Stimulated activated CD4-positive, alpha-beta T cell treated with anti-CD3 and anti-CD28 coated beads, Interleukin-15, amount 100 ng/mL, for 48 hours (primary cell): ENCODE measurements at regions not wholly inside any gene's neighbourhood (a gene's known extent, or its start where the extent isn't known, plus 50 kb on each side); places are given as distances from the start of the nearest gene placed in this dataset.

Experiments
- DNase-seq, 2 donors: peaks; one replicate each; pipeline ENCODE4 v3.0.0-alpha.2; 2020; ENCODE audit warnings: low read depth in 2 of 2

- DNase-seq = no peak
Observed at GRCh38 chr7:21361413-21362125, 66.3 kb upstream of the SP4 start.

- no peak for DNase-seq
Observed at GRCh38 chr7:21364801-21365271, 63.0 kb upstream of the SP4 start.

- DNase-seq = no peak
Observed at GRCh38 chr7:21365866-21366624, 61.8 kb upstream of the SP4 start.

- no peak for DNase-seq
Observed at GRCh38 chr7:21367081-21367480, 60.8 kb upstream of the SP4 start.

- DNase-seq = no peak
Observed at GRCh38 chr7:21367537-21367936, 60.3 kb upstream of the SP4 start.

- no peak for DNase-seq
Observed at GRCh38 chr7:21368317-21368716, 59.6 kb upstream of the SP4 start.

GRCh38 chr7:21370283-21370982 is 57.5 kb upstream of the SP4 start:
- DNase-seq = no peak

GRCh38 chr7:21371360-21371759 is 56.5 kb upstream of the SP4 start:
- no peak for DNase-seq

GRCh38 chr7:21373031-21373430 is 54.9 kb upstream of the SP4 start:
- DNase-seq = no peak

GRCh38 chr7:21374134-21374533 is 53.7 kb upstream of the SP4 start:
- DNase-seq = no peak

GRCh38 chr7:21377545-21377944 is 50.3 kb upstream of the SP4 start:
- no peak for DNase-seq
